ENCODE measurements at regions not wholly inside any gene's neighbourhood (a gene's known extent, or its start where the extent isn't known, plus 50 kb on each side); places are given as distances from the start of the nearest gene placed in this dataset.

DNA sequence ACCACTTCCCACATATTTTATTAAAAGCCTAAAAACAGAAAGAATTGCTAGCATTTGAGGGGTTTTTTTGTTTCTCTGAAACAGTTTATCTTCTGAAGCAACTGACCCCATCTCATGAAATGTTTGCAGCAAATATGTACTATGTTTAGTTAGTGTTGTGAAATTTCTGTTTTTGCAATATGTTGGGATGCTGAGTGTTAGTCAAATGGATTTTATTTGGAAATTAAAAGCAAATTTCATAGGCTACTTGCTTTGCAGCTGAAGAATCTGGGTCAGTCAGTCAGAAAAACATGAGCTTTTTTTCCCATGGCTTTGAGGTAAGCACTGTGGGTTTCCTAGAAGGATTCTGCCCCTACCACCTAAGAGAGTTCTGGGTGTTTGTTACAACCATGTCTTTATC is 184.9 kb upstream of the DKK2 start:
- TF ChIP-seq, protein P1, sequence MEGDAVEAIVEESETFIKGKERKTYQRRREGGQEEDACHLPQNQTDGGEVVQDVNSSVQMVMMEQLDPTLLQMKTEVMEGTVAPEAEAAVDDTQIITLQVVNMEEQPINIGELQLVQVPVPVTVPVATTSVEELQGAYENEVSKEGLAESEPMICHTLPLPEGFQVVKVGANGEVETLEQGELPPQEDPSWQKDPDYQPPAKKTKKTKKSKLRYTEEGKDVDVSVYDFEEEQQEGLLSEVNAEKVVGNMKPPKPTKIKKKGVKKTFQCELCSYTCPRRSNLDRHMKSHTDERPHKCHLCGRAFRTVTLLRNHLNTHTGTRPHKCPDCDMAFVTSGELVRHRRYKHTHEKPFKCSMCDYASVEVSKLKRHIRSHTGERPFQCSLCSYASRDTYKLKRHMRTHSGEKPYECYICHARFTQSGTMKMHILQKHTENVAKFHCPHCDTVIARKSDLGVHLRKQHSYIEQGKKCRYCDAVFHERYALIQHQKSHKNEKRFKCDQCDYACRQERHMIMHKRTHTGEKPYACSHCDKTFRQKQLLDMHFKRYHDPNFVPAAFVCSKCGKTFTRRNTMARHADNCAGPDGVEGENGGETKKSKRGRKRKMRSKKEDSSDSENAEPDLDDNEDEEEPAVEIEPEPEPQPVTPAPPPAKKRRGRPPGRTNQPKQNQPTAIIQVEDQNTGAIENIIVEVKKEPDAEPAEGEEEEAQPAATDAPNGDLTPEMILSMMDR (IDR thresholded peaks at IDR 0.05): no peak
- TF ChIP-seq EP300 (IDR thresholded peaks at IDR 0.05) (no peak), POLR2A (IDR thresholded peaks at IDR 0.05) (no peak), POLR2AphosphoS5 (IDR thresholded peaks at IDR 0.05) (no peak)
